Activated T-cell treated with anti-CD3 and anti-CD28 coated beads, Interleukin-2, amount 50 U/mL, for 4 hours (primary cell): ENCODE measurements at regions not wholly inside any gene's neighbourhood (a gene's known extent, or its start where the extent isn't known, plus 50 kb on each side); places are given as distances from the start of the nearest gene placed in this dataset.

Experiments
- ATAC-seq, 2 donors: fragments of 200-7000 bp; cut with Tn5 transposase; one replicate each; pipeline ENCODE4 v1.10.0; 2021
- DNase-seq: peaks from one replicate; pipeline ENCODE4 v3.0.0-alpha.2; 2020
- H3K27me3 Mint-ChIP-seq: one replicate; pipeline ENCODE4 v1.8.0; 2021; ENCODE audit warnings: low read depth, mixed read lengths
- H3K36me3 Mint-ChIP-seq: one replicate; pipeline ENCODE4 v1.8.0; 2022; ENCODE audit warnings: mixed read lengths; ENCODE audit not compliant: insufficient read depth
- H3K4me1 Mint-ChIP-seq: one replicate; pipeline ENCODE4 v1.8.0; 2021; ENCODE audit warnings: low read depth, mixed read lengths
- H3K4me3 Mint-ChIP-seq: one replicate; pipeline ENCODE4 v1.8.0; 2021; ENCODE audit warnings: mild to moderate bottlenecking, moderate library complexity, mixed read lengths
- H3K9me3 Mint-ChIP-seq: one replicate; pipeline ENCODE4 v1.8.0; 2021; ENCODE audit warnings: mixed read lengths

GRCh38 chr5:135234242-135234641 is 164.8 kb downstream of the MACROH2A1 start:
- Mint-ChIP-seq H3K9me3 (no peaks in the 10 kb centered on the region), H3K4me3 (no peak overlapping the region), H3K27me3 (no peaks in the 10 kb centered on the region), H3K4me1 (no peaks in the 10 kb centered on the region), H3K36me3 (no peaks in the 10 kb centered on the region)
- no peak for ATAC-seq
- no peak for DNase-seq

GRCh38 chr5:135233477-135233876 is 165.6 kb downstream of the MACROH2A1 start:
- no peak overlapping the region for H3K4me3 Mint-ChIP-seq
- no peaks in the 10 kb centered on the region for H3K4me1 Mint-ChIP-seq
- DNase-seq (no peak), ATAC-seq (no peak)
- no peaks in the 10 kb centered on the region for H3K27me3 Mint-ChIP-seq
- no peaks in the 10 kb centered on the region for H3K9me3 Mint-ChIP-seq
- H3K36me3 Mint-ChIP-seq: no peaks in the 10 kb centered on the region

GRCh38 chr5:135232958-135233357 is 166.1 kb downstream of the MACROH2A1 start:
- no peak overlapping the region for H3K4me3 Mint-ChIP-seq
- no peaks in the 10 kb centered on the region for H3K36me3 Mint-ChIP-seq
- no peaks in the 10 kb centered on the region for H3K9me3 Mint-ChIP-seq
- ATAC-seq (no peak), DNase-seq (no peak)
- H3K27me3 Mint-ChIP-seq: no peaks in the 10 kb centered on the region
- H3K4me1 Mint-ChIP-seq: no peaks in the 10 kb centered on the region

- ATAC-seq: no peak
- H3K4me1 Mint-ChIP-seq: no peaks in the 10 kb centered on the region
- no peak overlapping the region for H3K4me3 Mint-ChIP-seq
- no peaks in the 10 kb centered on the region for H3K36me3 Mint-ChIP-seq
- DNase-seq: no peak
- H3K27me3 Mint-ChIP-seq: peaks cover under 1% of the 10 kb centered on the region
- no peaks in the 10 kb centered on the region for H3K9me3 Mint-ChIP-seq
Measured at GRCh38 chr5:135231289-135231688, 167.7 kb downstream of the MACROH2A1 start.

- Mint-ChIP-seq H3K27me3 (peaks cover 2% of the 10 kb centered on the region), H3K4me3 (no peak overlapping the region), H3K4me1 (no peaks in the 10 kb centered on the region), H3K36me3 (no peaks in the 10 kb centered on the region), H3K9me3 (no peaks in the 10 kb centered on the region)
- DNase-seq: no peak
- ATAC-seq: no peak
Measured at GRCh38 chr5:135230251-135230925, 168.6 kb downstream of the MACROH2A1 start.

- H3K4me3 Mint-ChIP-seq: no peak overlapping the region
- no peaks in the 10 kb centered on the region for H3K36me3 Mint-ChIP-seq
- no peaks in the 10 kb centered on the region for H3K9me3 Mint-ChIP-seq
- no peak for DNase-seq
- H3K27me3 Mint-ChIP-seq: peaks cover 2% of the 10 kb centered on the region
- no peaks in the 10 kb centered on the region for H3K4me1 Mint-ChIP-seq
- ATAC-seq: no peak
Measured at GRCh38 chr5:135229679-135230132, 169.3 kb downstream of the MACROH2A1 start.

- H3K27me3 Mint-ChIP-seq: peaks cover 2% of the 10 kb centered on the region
- no peak overlapping the region for H3K4me3 Mint-ChIP-seq
- no peaks in the 10 kb centered on the region for H3K4me1 Mint-ChIP-seq
- H3K36me3 Mint-ChIP-seq: no peaks in the 10 kb centered on the region
- no peaks in the 10 kb centered on the region for H3K9me3 Mint-ChIP-seq
- ATAC-seq (no peak), DNase-seq (no peak)
Measured at GRCh38 chr5:135229122-135229521, 169.9 kb downstream of the MACROH2A1 start.

GRCh38 chr5:135228222-135228621 is 170.8 kb downstream of the MACROH2A1 start:
- Mint-ChIP-seq H3K27me3 (peaks cover 2% of the 10 kb centered on the region), H3K4me1 (no peaks in the 10 kb centered on the region), H3K9me3 (no peaks in the 10 kb centered on the region), H3K36me3 (no peaks in the 10 kb centered on the region), H3K4me3 (no peak overlapping the region)
- ATAC-seq (no peak), DNase-seq (no peak)

- H3K4me3 Mint-ChIP-seq: no peak overlapping the region
- H3K27me3 Mint-ChIP-seq: peaks cover 2% of the 10 kb centered on the region
- H3K4me1 Mint-ChIP-seq: no peaks in the 10 kb centered on the region
- ATAC-seq (no peak), DNase-seq (no peak)
- no peaks in the 10 kb centered on the region for H3K9me3 Mint-ChIP-seq
- no peaks in the 10 kb centered on the region for H3K36me3 Mint-ChIP-seq
Measured at GRCh38 chr5:135227064-135228022, 171.7 kb downstream of the MACROH2A1 start.

- no peak overlapping the region for H3K4me3 Mint-ChIP-seq
- H3K9me3 Mint-ChIP-seq: no peaks in the 10 kb centered on the region
- no peak for DNase-seq
- no peaks in the 10 kb centered on the region for H3K4me1 Mint-ChIP-seq
- H3K27me3 Mint-ChIP-seq: peaks cover 2% of the 10 kb centered on the region
- ATAC-seq: no peak
- H3K36me3 Mint-ChIP-seq: no peaks in the 10 kb centered on the region
Measured at GRCh38 chr5:135225856-135226560, 173.0 kb downstream of the MACROH2A1 start.

- Mint-ChIP-seq H3K9me3 (no peaks in the 10 kb centered on the region), H3K4me1 (no peaks in the 10 kb centered on the region), H3K4me3 (no peak overlapping the region), H3K36me3 (no peaks in the 10 kb centered on the region), H3K27me3 (peaks cover 2% of the 10 kb centered on the region)
- DNase-seq (no peak), ATAC-seq (no peak)
Measured at GRCh38 chr5:135223891-135224625, 175.0 kb downstream of the MACROH2A1 start.

- no peak for DNase-seq
- Mint-ChIP-seq H3K36me3 (no peaks in the 10 kb centered on the region), H3K4me1 (no peaks in the 10 kb centered on the region), H3K4me3 (no peak overlapping the region), H3K9me3 (no peaks in the 10 kb centered on the region), H3K27me3 (peaks cover 2% of the 10 kb centered on the region)
- ATAC-seq: no peak
Measured at GRCh38 chr5:135223404-135223803, 175.6 kb downstream of the MACROH2A1 start.

GRCh38 chr5:135222771-135223170 is 176.3 kb downstream of the MACROH2A1 start:
- Mint-ChIP-seq H3K9me3 (no peaks in the 10 kb centered on the region), H3K27me3 (peaks cover 2% of the 10 kb centered on the region), H3K4me3 (no peak overlapping the region), H3K4me1 (no peaks in the 10 kb centered on the region), H3K36me3 (no peaks in the 10 kb centered on the region)
- ATAC-seq (no peak), DNase-seq (no peak)

GRCh38 chr5:135222171-135222681 is 176.8 kb downstream of the MACROH2A1 start:
- ATAC-seq: no peak

More at GRCh38 chr5:135222171-135222681, 176.8 kb downstream of the MACROH2A1 start:
- Mint-ChIP-seq H3K4me1 (no peaks in the 10 kb centered on the region), H3K27me3 (peaks cover 2% of the 10 kb centered on the region), H3K4me3 (no peak overlapping the region), H3K9me3 (no peaks in the 10 kb centered on the region), H3K36me3 (no peaks in the 10 kb centered on the region)
- DNase-seq: no peak
